OCI-LY7 (cell line): ENCODE measurements at regions not wholly inside any gene's neighbourhood (a gene's known extent, or its start where the extent isn't known, plus 50 kb on each side); places are given as distances from the start of the nearest gene placed in this dataset.

Source experiments
- CTCF ChIP-seq: fragments of 200-600 bp; sonication (generic); conservative IDR thresholded peaks from 2 replicates; pipeline ENCODE4 v1.5.1; 2014; ENCODE audit warnings: mild to moderate bottlenecking, antibody characterized with exemption, low read length, moderate library complexity, mixed read lengths
- EZH2phosphoT487 ChIP-seq: fragments of 200-600 bp; sonication (generic); IDR thresholded peaks from 2 replicates; pipeline ENCODE4 v1.6.1; 2018; ENCODE audit warnings: low read depth, borderline replicate concordance, mild to moderate bottlenecking, mixed run types, antibody characterized with exemption, low read length, moderate library complexity, mixed read lengths

GRCh38 chr12:24360461-24360860 lies 411.0 kb upstream of the SOX5 start:
- TF ChIP-seq CTCF (no peak), EZH2phosphoT487 (no peak)
